ENCODE measurements at regions not wholly inside any gene's neighbourhood (a gene's known extent, or its start where the extent isn't known, plus 50 kb on each side); places are given as distances from the start of the nearest gene placed in this dataset.

DNA sequence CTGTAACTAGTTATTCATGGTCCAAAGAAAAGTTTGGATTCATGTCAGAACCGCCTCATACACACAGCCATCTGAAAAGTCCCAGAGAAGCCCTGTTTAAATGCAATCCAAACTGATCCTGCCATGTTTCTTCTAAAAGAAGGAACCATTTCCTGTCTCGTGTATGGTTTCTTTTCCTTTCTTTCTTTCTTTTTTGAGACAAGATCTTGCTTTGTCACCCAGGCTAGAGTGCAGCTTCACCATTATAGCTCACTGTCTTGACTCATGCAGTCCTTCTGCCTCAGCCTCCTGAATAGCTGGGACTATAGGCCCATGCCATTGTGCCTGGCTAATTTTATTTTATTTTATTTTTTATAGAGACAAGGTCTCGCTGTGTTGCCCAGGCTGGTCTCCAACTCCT lies 77.4 kb upstream of the NSMCE3 start:
- DNase-seq (ENCODE audit: low read depth): no peak
- no peak for TF ChIP-seq CTCF (conservative IDR thresholded peaks at IDR 0.05; ENCODE audit: low read length)
- H3K4me3 ChIP-seq (ENCODE audit: low read length): no peak overlapping the region

- H3K4me3 ChIP-seq (ENCODE audit: low read length): no peak overlapping the region
- no peak for TF ChIP-seq CTCF (conservative IDR thresholded peaks at IDR 0.05; ENCODE audit: low read length)
- no peak for DNase-seq (ENCODE audit: low read depth)
Measured at GRCh38 chr15:29345549-29346525, 76.2 kb upstream of the NSMCE3 start.

DNA sequence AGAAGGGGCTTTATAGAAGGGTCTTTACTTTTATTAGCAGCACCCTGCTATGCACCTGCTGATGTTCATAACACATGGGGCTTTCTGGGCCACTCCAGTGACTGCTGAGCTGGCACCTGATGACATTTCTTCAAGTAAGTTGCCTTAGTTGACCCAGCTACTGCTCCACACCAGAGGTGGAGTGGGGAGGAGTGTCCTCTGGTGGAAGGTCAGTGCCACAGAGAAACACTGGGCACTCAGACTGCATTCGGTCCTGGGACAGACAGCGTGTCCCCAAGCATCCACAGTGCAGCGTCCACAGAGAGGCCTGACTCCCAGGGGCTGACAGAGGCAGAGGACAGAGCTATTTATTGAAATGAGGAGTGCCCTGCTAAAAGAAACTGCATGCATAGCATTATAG lies 74.9 kb upstream of the NSMCE3 start:
- DNase-seq (ENCODE audit: low read depth): no peak
- TF ChIP-seq CTCF (conservative IDR thresholded peaks at IDR 0.05; ENCODE audit: low read length): no peak
- H3K4me3 ChIP-seq (ENCODE audit: low read length): no peak overlapping the region

DNA sequence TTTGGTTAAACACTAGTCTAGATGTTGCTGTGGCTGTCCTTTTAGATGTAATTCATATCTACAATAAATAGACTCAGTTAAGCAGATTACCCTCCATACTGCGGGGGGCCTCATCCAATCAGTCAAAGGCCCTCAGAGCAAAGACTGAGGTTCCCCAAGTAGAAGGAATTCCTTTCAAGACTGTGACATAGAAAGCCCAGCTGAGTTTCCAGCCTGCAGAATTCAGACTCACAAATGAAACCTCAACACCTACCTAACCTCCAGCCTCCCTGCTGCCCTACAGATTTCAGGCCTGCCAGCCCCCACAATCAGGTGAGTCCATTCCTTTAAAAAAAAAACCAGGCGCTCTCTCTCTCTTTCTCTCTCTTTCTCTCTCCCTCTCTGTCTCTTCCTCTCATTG lies 73.6 kb upstream of the NSMCE3 start:
- no peak for TF ChIP-seq CTCF (conservative IDR thresholded peaks at IDR 0.05; ENCODE audit: low read length)
- no peak for DNase-seq (ENCODE audit: low read depth)
- H3K4me3 ChIP-seq (ENCODE audit: low read length): no peak overlapping the region

DNA sequence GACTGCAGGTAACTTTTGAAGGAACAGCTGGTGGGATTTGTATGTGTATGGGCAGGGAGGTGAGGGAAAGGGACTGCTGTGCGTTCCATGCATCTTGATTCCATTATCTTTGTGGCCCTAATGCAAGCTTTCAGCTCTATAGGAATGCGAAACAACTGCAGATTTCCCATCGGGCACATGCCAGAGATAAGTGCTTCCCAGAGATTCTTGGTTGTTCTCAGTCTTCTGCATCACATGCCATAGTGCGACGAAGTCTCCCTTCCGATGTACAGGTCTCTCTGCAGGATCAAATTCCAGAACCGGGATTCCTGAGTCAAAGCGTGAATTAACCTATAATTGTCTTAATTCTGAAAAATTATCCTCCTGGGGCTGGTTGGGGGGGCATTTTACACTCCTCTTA lies 72.6 kb upstream of the NSMCE3 start:
- no peak overlapping the region for H3K4me3 ChIP-seq (ENCODE audit: low read length)
- no peak for DNase-seq (ENCODE audit: low read depth)
- no peak for TF ChIP-seq CTCF (conservative IDR thresholded peaks at IDR 0.05; ENCODE audit: low read length)

GRCh38 chr15:29337156-29337959 lies 67.7 kb upstream of the NSMCE3 start:
- DNase-seq (ENCODE audit: low read depth): peak; percentile 46
- H3K4me3 ChIP-seq (ENCODE audit: low read length): no peak overlapping the region
- TF ChIP-seq CTCF (conservative IDR thresholded peaks at IDR 0.05; ENCODE audit: low read length): no peak

All from AG10803 (cell line).